Gastroesophageal sphincter (tissue), 4 donors: ENCODE measurements at regions not wholly inside any gene's neighbourhood (a gene's known extent, or its start where the extent isn't known, plus 50 kb on each side); places are given as distances from the start of the nearest gene placed in this dataset.

Experiments used
- ATAC-seq: fragments of 150-250 bp; one replicate; pipeline ENCODE4 v1.9.1; 2016; ENCODE audit warnings: mild to moderate bottlenecking, moderate library complexity
- H3K27ac ChIP-seq, 4 donors: fragments of 200-600 bp; sonication (generic) in 3 of 4; 1 replicate in 3 of 4; 2 replicates in 1 of 4; pipeline ENCODE4 v1.5.1; 2016 to 2019
- H3K27me3 ChIP-seq: fragments of 200-600 bp; sonication (generic); one replicate; pipeline ENCODE4 v1.5.1; 2019
- H3K36me3 ChIP-seq, 2 donors: fragments of 200-600 bp; sonication (generic); one replicate each; pipeline ENCODE4 v1.5.1; 2019; ENCODE audit warnings: control low read depth in 1 of 2
- H3K4me1 ChIP-seq, 3 donors: fragments of 200-600 bp; sonication (generic); 1 replicate in 2 of 3; 2 replicates in 1 of 3; pipeline ENCODE4 v1.5.1; 2016 to 2019; ENCODE audit warnings: control low read depth in 2 of 3
- H3K4me3 ChIP-seq, 2 donors: fragments of 200-600 bp; sonication (generic); one replicate each; pipeline ENCODE4 v1.5.1; 2019; ENCODE audit warnings: mild to moderate bottlenecking in 1 of 2, moderate library complexity in 1 of 2
- H3K9me3 ChIP-seq, 3 donors: fragments of 200-600 bp; sonication (generic); one replicate each; pipeline ENCODE4 v1.5.1; 2017 to 2019; ENCODE audit warnings: control low read depth in 2 of 3
- EP300 ChIP-seq: sonication (generic); formaldehyde crosslinking; IDR thresholded peaks from one replicate; pipeline ENCODE4 v1.6.1; 2017; ENCODE audit warnings: antibody characterized with exemption, mild to moderate bottlenecking
- POLR2A ChIP-seq, 2 donors: fragments of 450-650 bp; IDR thresholded peaks; one replicate each; pipeline ENCODE4 v1.6.1; 2017; ENCODE audit warnings: antibody characterized with exemption in 2 of 2, mild to moderate bottlenecking in 2 of 2, moderate library complexity in 1 of 2
- POLR2AphosphoS5 ChIP-seq: sonication (generic); formaldehyde crosslinking; IDR thresholded peaks from one replicate; pipeline ENCODE4 v1.6.1; 2017; ENCODE audit warnings: antibody characterized with exemption
- WGBS, 2 donors: methylation state at CpG; one replicate each; pipeline ENCODE4 v1.1.5; 2018; ENCODE audit warnings: low coverage in 1 of 2; 5-methylcytosine and 5-hydroxymethylcytosine counted together
- TF ChIP-seq, protein P1 (sequence below), 4 experiments: fragments of 200-600 bp in 2 of 4; fragments of 450-650 bp in 2 of 4; sonication (generic) in 1 of 4; IDR thresholded peaks; one replicate each; pipeline ENCODE4 v1.5.1; 2017 to 2019; ENCODE audit warnings: antibody characterized with exemption in 4 of 4, mild to moderate bottlenecking in 2 of 4, moderate library complexity in 2 of 4

DNA sequence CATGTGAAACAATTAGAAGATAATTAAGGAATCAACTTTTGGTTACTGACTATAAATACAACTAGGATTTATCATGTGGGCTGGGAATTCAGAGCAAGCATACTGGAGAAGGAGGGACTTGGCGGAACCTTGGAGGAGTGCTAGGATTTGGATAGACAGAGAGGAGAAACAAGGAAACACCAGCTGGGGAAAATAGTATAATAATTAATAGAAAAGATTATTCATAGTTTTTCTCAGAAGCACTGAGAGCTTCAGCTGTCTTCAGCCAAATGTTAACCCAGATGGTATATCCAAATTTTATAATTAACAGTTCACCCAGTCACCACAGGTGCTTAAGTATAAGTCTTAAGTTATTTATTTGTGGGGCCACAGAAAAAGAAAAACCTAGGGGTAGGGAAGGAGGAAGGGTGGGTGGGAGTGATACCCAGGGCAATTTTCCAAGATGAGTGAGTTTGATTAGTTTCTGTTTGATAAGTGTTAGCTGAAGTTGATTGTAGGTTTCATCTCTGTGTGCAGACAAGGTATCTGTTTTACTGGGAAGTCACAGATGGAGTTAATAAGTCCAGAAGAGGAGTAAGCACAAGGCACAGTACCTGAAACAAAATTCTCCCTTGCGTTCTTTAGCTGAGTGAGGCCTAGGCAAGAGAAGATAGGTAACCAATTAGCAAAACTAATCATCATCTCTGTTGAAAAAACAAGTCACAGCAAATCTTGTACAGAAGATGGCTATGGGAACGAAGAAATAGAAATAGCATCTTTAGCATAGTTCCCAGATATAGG is 175.5 kb downstream of the TFAP2B start:
- 79 to 83% methylated on average over 3 of the region's 3 CpGs for WGBS, 2 donors

DNA sequence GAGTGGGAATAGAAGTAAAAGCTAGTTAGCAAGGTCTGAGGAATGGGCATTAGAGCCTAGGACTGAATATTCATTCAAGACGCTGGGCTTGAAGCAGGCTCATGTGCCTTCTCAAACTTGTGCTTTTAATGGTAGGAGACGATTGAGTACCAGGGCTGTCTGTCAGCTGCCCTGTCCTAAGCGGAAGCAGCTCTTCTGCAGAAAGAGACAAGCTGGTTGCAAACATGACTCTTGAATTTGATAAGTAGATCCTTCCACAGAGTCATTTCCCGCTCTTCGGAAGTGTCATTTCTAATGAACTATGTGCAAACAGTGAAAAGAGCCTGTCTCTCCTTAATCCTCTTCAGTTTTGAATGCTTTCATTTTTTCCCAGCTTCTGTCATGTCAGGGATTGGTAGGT is 176.4 kb downstream of the TFAP2B start:
- no peaks in the 10 kb centered on the region for H3K4me1 ChIP-seq
- no peaks in the 10 kb centered on the region for H3K36me3 ChIP-seq
- TF ChIP-seq, protein P1, sequence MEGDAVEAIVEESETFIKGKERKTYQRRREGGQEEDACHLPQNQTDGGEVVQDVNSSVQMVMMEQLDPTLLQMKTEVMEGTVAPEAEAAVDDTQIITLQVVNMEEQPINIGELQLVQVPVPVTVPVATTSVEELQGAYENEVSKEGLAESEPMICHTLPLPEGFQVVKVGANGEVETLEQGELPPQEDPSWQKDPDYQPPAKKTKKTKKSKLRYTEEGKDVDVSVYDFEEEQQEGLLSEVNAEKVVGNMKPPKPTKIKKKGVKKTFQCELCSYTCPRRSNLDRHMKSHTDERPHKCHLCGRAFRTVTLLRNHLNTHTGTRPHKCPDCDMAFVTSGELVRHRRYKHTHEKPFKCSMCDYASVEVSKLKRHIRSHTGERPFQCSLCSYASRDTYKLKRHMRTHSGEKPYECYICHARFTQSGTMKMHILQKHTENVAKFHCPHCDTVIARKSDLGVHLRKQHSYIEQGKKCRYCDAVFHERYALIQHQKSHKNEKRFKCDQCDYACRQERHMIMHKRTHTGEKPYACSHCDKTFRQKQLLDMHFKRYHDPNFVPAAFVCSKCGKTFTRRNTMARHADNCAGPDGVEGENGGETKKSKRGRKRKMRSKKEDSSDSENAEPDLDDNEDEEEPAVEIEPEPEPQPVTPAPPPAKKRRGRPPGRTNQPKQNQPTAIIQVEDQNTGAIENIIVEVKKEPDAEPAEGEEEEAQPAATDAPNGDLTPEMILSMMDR (IDR thresholded peaks at IDR 0.05), result no peak
- H3K27ac ChIP-seq, result no peak overlapping the region
- 85 to 97% methylated on average over 4 to 5 of the region's 5 CpGs for WGBS, 2 donors
- no peak for ATAC-seq
- H3K27me3 ChIP-seq, result no peaks in the 10 kb centered on the region
- no peaks in the 10 kb centered on the region for H3K9me3 ChIP-seq
- no peak overlapping the region for H3K4me3 ChIP-seq

More for the DNA sequence above, 175.5 kb downstream of the TFAP2B start:
- no peak for TF ChIP-seq POLR2AphosphoS5
- Histone ChIP-seq H3K27ac (no peak overlapping the region), H3K4me3 (no peak overlapping the region), H3K4me1 (no peaks in the 10 kb centered on the region), H3K27me3 (no peaks in the 10 kb centered on the region), H3K9me3 (no peaks in the 10 kb centered on the region), H3K36me3 (no peaks in the 10 kb centered on the region)
- no peak for ATAC-seq

DNA sequence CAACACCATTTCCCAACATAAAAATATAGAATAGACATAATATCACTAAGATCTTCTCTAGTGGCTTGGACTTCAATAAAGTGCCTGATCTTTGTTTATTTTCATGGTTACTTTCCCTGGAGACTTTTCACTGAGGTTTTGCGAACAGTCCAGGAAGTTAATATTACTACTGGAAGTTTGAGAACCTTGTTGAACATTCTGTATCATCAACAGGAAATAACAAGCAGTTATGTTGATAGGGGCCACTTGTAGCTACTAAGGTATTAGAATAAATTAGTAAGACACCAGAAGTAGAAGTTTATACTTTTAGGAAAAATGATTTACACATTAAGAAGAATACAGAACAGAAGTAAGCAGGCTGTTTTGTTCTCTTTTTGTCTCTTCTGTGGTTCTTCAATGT is 180.2 kb downstream of the TFAP2B start:
- H3K4me3 ChIP-seq, result no peak overlapping the region

DNA sequence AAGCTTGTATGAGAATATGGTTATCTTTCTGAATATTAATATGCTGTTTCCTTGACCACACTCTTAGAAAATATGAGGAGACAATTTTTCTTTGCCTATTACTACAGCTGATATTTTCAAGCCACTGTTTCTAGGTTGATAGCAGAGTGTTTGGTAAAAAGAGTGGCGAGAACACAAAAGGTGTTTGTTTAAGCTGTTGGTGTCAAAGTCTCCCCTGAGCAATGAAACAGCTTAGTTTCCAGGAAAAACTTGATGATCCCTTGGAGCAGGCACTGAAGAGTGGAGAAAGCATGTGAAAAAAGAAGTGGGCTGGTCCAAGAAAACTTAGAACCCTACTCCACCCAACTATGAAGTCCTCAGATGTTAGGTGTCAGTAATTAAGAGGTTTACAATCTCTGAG is 182.7 kb downstream of the TFAP2B start:
- Histone ChIP-seq H3K4me3 (no peak overlapping the region), H3K27me3 (no peaks in the 10 kb centered on the region), H3K4me1 (no peaks in the 10 kb centered on the region), H3K36me3 (no peaks in the 10 kb centered on the region), H3K27ac (no peak overlapping the region), H3K9me3 (no peaks in the 10 kb centered on the region)
- 80% methylated on average over 1 of the region's 1 CpG; no CpG with 5 or more reads in 1 of the 2 donors for WGBS, 2 donors
- no peak for TF ChIP-seq POLR2A (IDR thresholded peaks at IDR 0.05)
- TF ChIP-seq POLR2AphosphoS5, result no peak
- no peak for TF ChIP-seq EP300
- TF ChIP-seq, protein P1 (IDR thresholded peaks at IDR 0.05), result no peak
- ATAC-seq, result no peak

More for the DNA sequence above, 180.2 kb downstream of the TFAP2B start:
- H3K27me3 ChIP-seq, result no peaks in the 10 kb centered on the region
- no peaks in the 10 kb centered on the region for H3K9me3 ChIP-seq
- H3K27ac ChIP-seq, result no peak overlapping the region
- no peaks in the 10 kb centered on the region for H3K36me3 ChIP-seq
- no peaks in the 10 kb centered on the region for H3K4me1 ChIP-seq
- ATAC-seq, result no peak
- WGBS, 2 donors, result 42 to 71% methylated on average over 1 of the region's 1 CpG
- TF ChIP-seq, protein P1 (IDR thresholded peaks at IDR 0.05), result no peak
- no peak for TF ChIP-seq POLR2AphosphoS5
- no peak for TF ChIP-seq EP300
- no peak for TF ChIP-seq POLR2A (IDR thresholded peaks at IDR 0.05)

DNA sequence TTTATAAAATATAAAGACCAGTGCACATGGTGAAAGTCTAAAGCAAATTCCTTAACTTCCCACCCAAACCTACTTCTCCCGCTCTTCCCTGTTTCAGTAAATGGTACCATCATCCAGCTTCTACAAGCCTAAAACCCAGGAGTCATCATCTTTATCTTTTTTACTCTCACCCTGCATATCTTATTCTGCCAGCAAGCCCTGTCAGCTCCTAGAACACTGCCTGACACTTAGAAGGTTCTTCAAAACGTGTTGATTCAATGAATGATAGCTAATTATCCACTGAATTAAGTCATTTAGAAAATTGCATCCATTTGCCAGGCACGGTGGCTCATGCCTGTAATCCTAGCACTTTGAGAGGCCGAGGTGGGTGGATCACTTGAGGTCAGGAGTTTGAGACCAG is 185.7 kb downstream of the TFAP2B start:
- no peaks in the 10 kb centered on the region for H3K27me3 ChIP-seq
- no peaks in the 10 kb centered on the region for H3K9me3 ChIP-seq
- no peak overlapping the region for H3K4me3 ChIP-seq
- no peak for TF ChIP-seq POLR2A (IDR thresholded peaks at IDR 0.05)
- no peak for TF ChIP-seq EP300
- no peak for TF ChIP-seq POLR2AphosphoS5
- TF ChIP-seq, protein P1 (IDR thresholded peaks at IDR 0.05), result no peak
- H3K4me1 ChIP-seq, result no peaks in the 10 kb centered on the region
- ATAC-seq, result no peak
- H3K27ac ChIP-seq, result no peak overlapping the region
- 77 to 90% methylated on average over 2 to 4 of the region's 4 CpGs for WGBS, 2 donors
- H3K36me3 ChIP-seq, result no peaks in the 10 kb centered on the region
